A673 (cell line): ENCODE measurements at regions not wholly inside any gene's neighbourhood (a gene's known extent, or its start where the extent isn't known, plus 50 kb on each side); places are given as distances from the start of the nearest gene placed in this dataset.

Source experiments
- BruUV-seq: library from RNA; stranded (reverse); fragments of 400-500 nt; replicated peaks from 2 replicates; lab custom pipeline; 2021; lab: Mats Ljungman, UMichigan
- CTCF ChIA-PET: fragments of 300-600 bp; sonication (Branson Sonifier 250); formaldehyde crosslinking; loops from one replicate; lab custom pipeline; 2022; ENCODE audit warnings: antibody characterized with exemption; lab: Charles Lee
- POLR2A ChIA-PET: fragments of 300-600 bp; sonication (Branson Sonifier 250); formaldehyde crosslinking; loops from one replicate; lab custom pipeline; 2022; ENCODE audit warnings: antibody characterized with exemption; ENCODE audit not compliant: low non-redundant PET; lab: Charles Lee
- DNase-seq: peaks from one replicate; pipeline ENCODE4 v3.0.0-alpha.2; 2015; ENCODE audit warnings: low spot score
- H3K27ac ChIP-seq: fragments of 200-600 bp; sonication (generic); 2 replicates; pipeline ENCODE4 v1.5.1; 2016; ENCODE audit warnings: mixed run types, low read depth, mild to moderate bottlenecking, mixed read lengths, antibody characterized with exemption, low read length; ENCODE audit not compliant: poor library complexity, severe bottlenecking
- H3K27me3 ChIP-seq: fragments of 200-600 bp; sonication (generic); replicated peaks from 2 replicates; pipeline ENCODE4 v1.6.1; 2017; ENCODE audit warnings: mixed run types, low read depth, mild to moderate bottlenecking, mixed read lengths, antibody characterized with exemption, low read length; ENCODE audit not compliant: insufficient read depth, poor library complexity
- H3K36me3 ChIP-seq: fragments of 200-600 bp; sonication (generic); 2 replicates; pipeline ENCODE4 v1.6.1; 2016; ENCODE audit warnings: mixed run types, mild to moderate bottlenecking, mixed read lengths, antibody characterized with exemption, low read length; ENCODE audit not compliant: insufficient read depth, poor library complexity, severe bottlenecking
- H3K4me1 ChIP-seq: fragments of 200-600 bp; sonication (generic); 2 replicates; pipeline ENCODE4 v1.6.1; 2017; ENCODE audit warnings: mixed run types, mild to moderate bottlenecking, mixed read lengths, antibody characterized with exemption, low read length; ENCODE audit not compliant: insufficient read depth, poor library complexity, severe bottlenecking
- H3K4me3 ChIP-seq: fragments of 200-600 bp; sonication (generic); 2 replicates; pipeline ENCODE4 v1.5.1; 2016; ENCODE audit warnings: low read depth, mixed run types, mild to moderate bottlenecking, mixed read lengths, low read length; ENCODE audit not compliant: poor library complexity, severe bottlenecking
- H3K9me3 ChIP-seq: fragments of 200-600 bp; sonication (generic); 2 replicates; pipeline ENCODE4 v1.6.1; 2016; ENCODE audit warnings: mixed run types, low read depth, mild to moderate bottlenecking, mixed read lengths, antibody characterized with exemption, low read length; ENCODE audit not compliant: poor library complexity, severe bottlenecking
- CTCF ChIP-seq: fragments of 300-800, 200-600 bp; sonication (generic); conservative IDR thresholded peaks from 2 replicates; pipeline ENCODE4 v1.5.1; 2017; ENCODE audit warnings: low read depth, mild to moderate bottlenecking, antibody characterized with exemption, low read length, moderate library complexity, mixed read lengths
- EZH2 ChIP-seq: fragments of 200-600 bp; sonication (generic); IDR thresholded peaks from 2 replicates; pipeline ENCODE4 v1.6.1; 2017; ENCODE audit warnings: borderline replicate concordance, low read depth, mild to moderate bottlenecking, mixed read lengths, antibody characterized with exemption, low read length; ENCODE audit not compliant: poor library complexity, severe bottlenecking
- intact Hi-C: fragments of 100-400 bp; cut with micrococcal nuclease; formaldehyde crosslinking; loops from one replicate; pipeline ENCODE4 v1.10.0; 2022; ENCODE audit not compliant: unreplicated experiment

GRCh38 chr4:128596853-128597252 lies 212.6 kb upstream of the JADE1 start:
- Histone ChIP-seq H3K27ac (no peak overlapping the region), H3K36me3 (no peaks in the 10 kb centered on the region), H3K9me3 (no peaks in the 10 kb centered on the region), H3K4me1 (no peaks in the 10 kb centered on the region), H3K4me3 (no peak overlapping the region), H3K27me3 (no peaks in the 10 kb centered on the region)
- ChIA-PET POLR2A (no interaction called here), CTCF (no interaction called here)
- no TSS peak for BruUV-seq
- intact Hi-C loops: no loop called here
- TF ChIP-seq CTCF (no peak), EZH2 (no peak)
- DNase-seq: no peak

- no peak for DNase-seq
- BruUV-seq: no TSS peak
- POLR2A ChIA-PET: no interaction called here
- H3K4me1 ChIP-seq: no peaks in the 10 kb centered on the region
- no peak for TF ChIP-seq CTCF
- no peak for TF ChIP-seq EZH2
- intact Hi-C loops: no loop called here
- H3K4me3 ChIP-seq: no peak overlapping the region
- no peaks in the 10 kb centered on the region for H3K36me3 ChIP-seq
- H3K27me3 ChIP-seq: no peaks in the 10 kb centered on the region
- H3K27ac ChIP-seq: no peak overlapping the region
- CTCF ChIA-PET: no interaction called here
- no peaks in the 10 kb centered on the region for H3K9me3 ChIP-seq
Observed at GRCh38 chr4:128596115-128596514, 213.4 kb upstream of the JADE1 start.

- intact Hi-C loops: no loop called here
Observed at GRCh38 chr4:128591482-128591881, 218.0 kb upstream of the JADE1 start.

GRCh38 chr4:128590773-128591172 lies 218.7 kb upstream of the JADE1 start:
- intact Hi-C loops: no loop called here
- POLR2A ChIA-PET: no interaction called here
- no peak for DNase-seq

More at GRCh38 chr4:128591482-128591881, 218.0 kb upstream of the JADE1 start:
- H3K4me1 ChIP-seq: peaks cover 11% of the 10 kb centered on the region
- no peaks in the 10 kb centered on the region for H3K36me3 ChIP-seq
- H3K27me3 ChIP-seq: no peaks in the 10 kb centered on the region
- TF ChIP-seq EZH2: no peak
- no peak for DNase-seq
- no peak overlapping the region for H3K4me3 ChIP-seq
- ChIA-PET POLR2A (no interaction called here), CTCF (no interaction called here)
- no peaks in the 10 kb centered on the region for H3K9me3 ChIP-seq
- no peak overlapping the region for H3K27ac ChIP-seq
- no TSS peak for BruUV-seq

More at GRCh38 chr4:128590773-128591172, 218.7 kb upstream of the JADE1 start:
- Histone ChIP-seq H3K27me3 (no peaks in the 10 kb centered on the region), H3K9me3 (no peaks in the 10 kb centered on the region), H3K4me3 (no peak overlapping the region), H3K36me3 (no peaks in the 10 kb centered on the region), H3K4me1 (peaks cover 11% of the 10 kb centered on the region), H3K27ac (no peak overlapping the region)
- BruUV-seq: no TSS peak
- TF ChIP-seq CTCF: no peak
- no peak for TF ChIP-seq EZH2
- CTCF ChIA-PET: no interaction called here
